ENCODE measurements at regions not wholly inside any gene's neighbourhood (a gene's known extent, or its start where the extent isn't known, plus 50 kb on each side); places are given as distances from the start of the nearest gene placed in this dataset.

DNA sequence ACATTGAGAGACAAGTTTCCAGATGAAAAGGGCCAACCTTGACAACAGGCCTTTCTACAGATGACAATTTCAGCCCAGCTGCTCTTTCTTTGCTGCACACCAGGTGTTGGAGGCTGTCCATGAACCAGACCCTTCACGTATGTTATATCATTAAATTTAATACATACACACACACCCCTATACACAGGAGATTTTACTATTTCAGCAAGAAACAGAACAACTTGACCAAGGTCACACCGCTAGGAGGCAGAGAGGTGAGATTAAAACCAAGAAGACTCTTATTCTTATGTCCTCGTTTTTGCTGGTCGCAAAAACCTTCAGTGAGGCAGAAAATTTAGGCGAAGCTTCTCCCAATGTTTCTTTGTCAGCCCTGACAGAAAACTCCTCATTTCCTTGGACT, 1585.9 kb downstream of the AACS start:
- H3K4ac ChIP-seq (ENCODE audit: low read depth, low read length) = no peak overlapping the region
- no peaks in the 10 kb centered on the region for H4K20me1 ChIP-seq (ENCODE audit: control insufficient read depth, insufficient read depth, insufficient read length)
- H2BK120ac ChIP-seq (ENCODE audit: low read depth, low read length, poor library complexity, severe bottlenecking) = no peak overlapping the region
- Mint-ChIP-seq H3K27me3 (ENCODE audit: low read depth) (peaks cover 1% of the 10 kb centered on the region; the same call in 1 of the 2 replicates), H3K4me3 (no peak overlapping the region), H3K27ac (no peak overlapping the region), H3K36me3 (ENCODE audit: insufficient read depth in 1 of 3, low read depth in 3 of 3) (no peaks in the 10 kb centered on the region), H3K9me3 (no peaks in the 10 kb centered on the region; a peak in 1 of 5 replicates), H3K4me1 (no peaks in the 10 kb centered on the region)
- no peak overlapping the region for H3K23ac ChIP-seq (ENCODE audit: insufficient read length, low read depth, low read length)
- H3K9ac ChIP-seq (ENCODE audit: extremely low read depth, insufficient read length, low read length) = no peak overlapping the region
- no peak overlapping the region for H3T11ph ChIP-seq (ENCODE audit: low read length)
- no peaks in the 10 kb centered on the region for H3K9me3 ChIP-seq (ENCODE audit: control insufficient read depth, low read depth, low read length)
- no peak overlapping the region for H3K56ac ChIP-seq (ENCODE audit: insufficient read length, low read depth, low read length)
- no CpG with 5 or more reads among the region's 5 CpGs for WGBS (ENCODE audit: extremely low coverage, insufficient read length, low lambda C conversion rate)
- H2BK5ac ChIP-seq (ENCODE audit: insufficient read length, low read length) = no peak overlapping the region
- H3K14ac ChIP-seq (ENCODE audit: insufficient read depth, low read length) = no peak overlapping the region
- no peak overlapping the region for H3K18ac ChIP-seq (ENCODE audit: insufficient read length, low read depth, low read length)
- H3K4me2 ChIP-seq (ENCODE audit: insufficient read depth, insufficient read length, low read length) = no peak overlapping the region
- no peak overlapping the region for H4K8ac ChIP-seq (replicated peaks; ENCODE audit: insufficient read length, low read depth, low read length)
- H3K79me1 ChIP-seq (ENCODE audit: insufficient read depth, low read depth, low read length, poor library complexity, severe bottlenecking) = no peaks in the 10 kb centered on the region
- H4K91ac ChIP-seq (ENCODE audit: insufficient read length, low read depth, low read length) = no peak overlapping the region
- no peaks in the 10 kb centered on the region for H3K79me2 ChIP-seq (ENCODE audit: insufficient read depth, low read length)
- H3K23me2 ChIP-seq (ENCODE audit: insufficient read length, low read depth, low read length, poor library complexity, severe bottlenecking) = no peaks in the 10 kb centered on the region
- no peak overlapping the region for H2BK20ac ChIP-seq (ENCODE audit: low read depth, low read length, poor library complexity, severe bottlenecking)
- H4K5ac ChIP-seq (ENCODE audit: insufficient read length, low read depth, low read length) = no peak overlapping the region
- no peak for DNase-seq
- no peak overlapping the region for H2AK5ac ChIP-seq (ENCODE audit: insufficient read length, low read length)
- H2BK15ac ChIP-seq (ENCODE audit: low read depth, low read length) = no peak overlapping the region
- no peaks in the 10 kb centered on the region for H3K27me3 ChIP-seq (ENCODE audit: insufficient read depth, low read length)
- TF ChIP-seq, protein P1, sequence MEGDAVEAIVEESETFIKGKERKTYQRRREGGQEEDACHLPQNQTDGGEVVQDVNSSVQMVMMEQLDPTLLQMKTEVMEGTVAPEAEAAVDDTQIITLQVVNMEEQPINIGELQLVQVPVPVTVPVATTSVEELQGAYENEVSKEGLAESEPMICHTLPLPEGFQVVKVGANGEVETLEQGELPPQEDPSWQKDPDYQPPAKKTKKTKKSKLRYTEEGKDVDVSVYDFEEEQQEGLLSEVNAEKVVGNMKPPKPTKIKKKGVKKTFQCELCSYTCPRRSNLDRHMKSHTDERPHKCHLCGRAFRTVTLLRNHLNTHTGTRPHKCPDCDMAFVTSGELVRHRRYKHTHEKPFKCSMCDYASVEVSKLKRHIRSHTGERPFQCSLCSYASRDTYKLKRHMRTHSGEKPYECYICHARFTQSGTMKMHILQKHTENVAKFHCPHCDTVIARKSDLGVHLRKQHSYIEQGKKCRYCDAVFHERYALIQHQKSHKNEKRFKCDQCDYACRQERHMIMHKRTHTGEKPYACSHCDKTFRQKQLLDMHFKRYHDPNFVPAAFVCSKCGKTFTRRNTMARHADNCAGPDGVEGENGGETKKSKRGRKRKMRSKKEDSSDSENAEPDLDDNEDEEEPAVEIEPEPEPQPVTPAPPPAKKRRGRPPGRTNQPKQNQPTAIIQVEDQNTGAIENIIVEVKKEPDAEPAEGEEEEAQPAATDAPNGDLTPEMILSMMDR (conservative IDR thresholded peaks at IDR 0.05) = no peak
- H2BK12ac ChIP-seq (ENCODE audit: insufficient read length, low read depth, low read length) = no peak overlapping the region
- no peak overlapping the region for H3K27ac ChIP-seq (ENCODE audit: insufficient read length, low read depth, low read length)
- H2AFZ ChIP-seq (ENCODE audit: low read length) = no peak overlapping the region
- no peaks in the 10 kb centered on the region for H3K4me1 ChIP-seq (ENCODE audit: insufficient read depth, low read length)

Data from H9 (cell line).